H54 (cell line): ENCODE measurements at regions not wholly inside any gene's neighbourhood (a gene's known extent, or its start where the extent isn't known, plus 50 kb on each side); places are given as distances from the start of the nearest gene placed in this dataset.

Experiments used
- DNase-seq: peaks from one replicate; pipeline ENCODE4 v3.0.0; 2011; ENCODE audit warnings: low spot score, mixed read lengths; ENCODE audit not compliant: insufficient read length
- FAIRE-seq: peaks from 3 replicates; lab custom pipeline; 2011; peaks lifted over from hg19 to GRCh38; lab: Jason Lieb, UNC
- POLR2A ChIP-seq: IDR thresholded peaks from 2 replicates; pipeline ENCODE4 v1.6.1; 2011; ENCODE audit warnings: low read depth, mild to moderate bottlenecking, low read length

DNA sequence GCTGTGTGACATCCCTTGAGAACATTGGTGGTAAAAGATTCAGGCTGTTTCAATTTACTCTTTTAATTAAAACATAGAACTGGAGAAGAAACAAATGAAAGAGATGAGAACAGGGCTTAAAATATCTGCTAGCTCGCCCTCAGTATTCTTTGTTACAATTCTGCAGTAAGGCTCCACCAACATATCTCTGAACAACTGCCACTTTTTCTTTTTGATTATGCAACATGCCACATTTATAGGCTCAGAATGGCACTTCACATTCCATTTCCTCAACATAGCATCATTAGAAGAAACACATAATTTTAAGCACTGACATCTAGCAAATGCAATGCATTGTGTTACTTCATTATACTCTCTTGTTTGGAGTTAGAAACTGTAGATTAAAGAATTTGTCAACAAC is 1315.2 kb downstream of the LRFN5 start:
- TF ChIP-seq POLR2A, result no peak

GRCh38 chr14:42918615-42919014 is 1311.9 kb downstream of the LRFN5 start:
- no peak for FAIRE-seq
- no peak for DNase-seq
- TF ChIP-seq POLR2A, result no peak

More for the DNA sequence above, 1315.2 kb downstream of the LRFN5 start:
- no peak for DNase-seq
- no peak for FAIRE-seq

GRCh38 chr14:42911642-42912041 is 1305.0 kb downstream of the LRFN5 start:
- FAIRE-seq (no peak), DNase-seq (no peak)
- TF ChIP-seq POLR2A, result no peak

- no peak for TF ChIP-seq POLR2A
- FAIRE-seq (no peak), DNase-seq (no peak)
These were observed 1303.0 kb downstream of the LRFN5 start for GRCh38 chr14:42909659-42910058.

DNA sequence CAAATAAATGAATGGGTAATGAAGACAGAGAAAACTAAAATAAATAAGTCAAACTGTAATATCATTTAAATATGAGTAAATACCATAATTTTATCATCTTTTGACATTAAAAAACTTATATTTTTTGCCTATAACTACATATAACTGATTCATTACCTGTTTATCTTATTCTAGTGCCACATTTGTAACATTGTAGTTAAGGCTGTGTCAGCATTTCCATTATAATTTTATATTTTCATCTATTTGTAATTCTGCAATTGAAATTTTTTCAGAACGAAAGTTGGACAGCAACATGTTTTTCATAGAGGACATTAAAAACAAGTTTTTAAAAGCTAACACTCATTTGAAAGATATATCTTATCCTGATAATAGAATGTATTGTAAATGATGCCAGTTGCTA is 1286.5 kb downstream of the LRFN5 start:
- TF ChIP-seq POLR2A, result no peak
- FAIRE-seq (no peak), DNase-seq (no peak)

DNA sequence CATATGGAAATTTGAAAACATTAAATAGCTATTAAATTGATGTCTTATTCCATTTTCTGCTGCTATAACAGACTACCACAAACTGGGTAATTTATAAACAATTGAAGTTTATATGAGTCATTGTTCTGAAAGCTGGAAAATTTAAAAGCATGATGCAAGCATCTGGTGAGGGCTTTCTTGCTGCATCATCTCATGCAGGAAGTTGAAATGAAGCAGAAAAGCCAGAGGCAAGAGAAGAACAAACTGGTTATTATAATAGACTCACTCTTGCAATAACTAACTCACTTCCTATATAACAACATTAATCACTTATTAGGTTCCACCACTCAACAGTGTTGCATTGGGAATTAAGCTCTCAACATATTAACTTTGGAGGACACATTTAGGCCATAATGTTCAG is 1277.4 kb downstream of the LRFN5 start:
- DNase-seq (no peak), FAIRE-seq (no peak)
- TF ChIP-seq POLR2A, result no peak

GRCh38 chr14:42877716-42878115 is 1271.0 kb downstream of the LRFN5 start:
- DNase-seq (no peak), FAIRE-seq (no peak)
- TF ChIP-seq POLR2A, result no peak

DNA sequence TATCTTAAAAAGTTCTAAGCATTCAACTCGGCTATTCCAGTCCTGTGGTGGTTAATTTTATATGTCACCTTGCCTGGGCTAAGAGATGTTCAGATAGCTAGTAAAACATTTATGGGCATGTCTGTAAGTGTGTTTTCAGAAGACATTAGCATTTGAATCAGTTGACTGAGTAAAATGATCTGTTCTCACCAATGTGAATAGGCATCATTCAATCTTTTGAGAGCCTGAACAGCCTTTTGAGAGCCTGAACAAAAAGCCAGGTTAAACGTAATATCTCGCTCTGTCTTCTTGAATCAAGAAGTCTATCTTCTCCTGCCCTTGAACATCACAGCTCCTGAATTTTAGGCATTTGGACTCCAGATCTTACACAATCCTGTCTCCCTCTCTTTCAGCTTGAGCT is 1266.1 kb downstream of the LRFN5 start:
- TF ChIP-seq POLR2A, result no peak
- DNase-seq, result no peak
- FAIRE-seq, result no peak

DNA sequence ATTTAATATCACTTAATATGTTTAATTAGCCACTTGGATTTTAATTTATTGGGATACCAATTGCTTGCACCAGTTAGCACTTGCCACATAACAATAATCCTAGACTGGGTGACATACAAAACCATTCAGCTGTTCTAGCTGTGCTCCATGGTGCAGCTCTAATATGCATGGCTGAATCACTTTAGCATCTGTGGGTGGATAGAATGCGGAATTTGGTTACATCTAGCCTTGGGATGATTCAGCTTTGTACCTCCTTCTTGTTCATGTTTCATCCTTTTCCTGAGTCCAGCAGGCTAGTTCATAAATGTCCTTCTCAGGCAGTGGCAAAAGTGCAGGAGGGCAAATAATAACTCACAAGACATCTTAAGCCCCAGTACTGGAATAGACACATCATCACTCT is 1263.0 kb downstream of the LRFN5 start:
- no peak for TF ChIP-seq POLR2A
- no peak for DNase-seq
- no peak for FAIRE-seq

DNA sequence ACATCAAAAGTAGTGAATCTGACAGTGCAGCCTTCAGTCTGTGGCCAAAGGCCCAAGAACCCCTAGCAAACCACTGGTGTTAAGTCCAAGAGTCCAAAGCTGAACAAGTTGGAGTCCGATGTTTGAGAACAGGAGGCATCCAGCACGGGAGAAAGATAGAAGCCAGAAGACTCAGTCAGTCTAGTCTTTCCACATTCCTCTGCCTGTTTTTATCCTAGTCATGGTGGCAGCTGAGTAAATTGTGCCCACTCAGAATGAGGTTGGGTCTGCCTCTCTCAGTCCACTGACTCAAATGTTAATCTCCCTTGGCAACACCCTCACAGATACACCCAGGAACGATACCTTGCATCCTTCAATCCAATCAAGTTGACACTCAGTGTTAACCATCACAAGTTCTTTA is 1255.4 kb downstream of the LRFN5 start:
- DNase-seq (no peak), FAIRE-seq (no peak)
- no peak for TF ChIP-seq POLR2A

DNA sequence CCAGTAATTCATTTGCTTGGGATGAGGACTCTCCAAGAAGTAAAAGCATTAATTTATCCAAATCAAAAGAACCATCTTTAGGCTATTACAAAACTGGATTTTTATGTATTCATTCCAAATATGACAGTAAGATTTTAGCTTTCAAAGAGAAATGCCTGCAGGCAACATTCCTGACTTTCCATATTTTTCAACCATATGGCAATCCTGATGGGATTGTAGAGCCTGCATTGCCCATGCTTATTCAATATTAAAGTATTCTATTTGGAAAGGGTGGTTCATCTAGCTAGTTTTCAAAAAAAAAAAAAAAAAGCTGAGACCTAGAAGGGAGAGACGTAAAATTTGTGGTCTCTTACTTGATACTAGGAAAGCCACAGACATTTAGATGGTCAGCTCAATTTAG is 1253.7 kb downstream of the LRFN5 start:
- no peak for DNase-seq
- no peak for FAIRE-seq
- TF ChIP-seq POLR2A, result no peak

DNA sequence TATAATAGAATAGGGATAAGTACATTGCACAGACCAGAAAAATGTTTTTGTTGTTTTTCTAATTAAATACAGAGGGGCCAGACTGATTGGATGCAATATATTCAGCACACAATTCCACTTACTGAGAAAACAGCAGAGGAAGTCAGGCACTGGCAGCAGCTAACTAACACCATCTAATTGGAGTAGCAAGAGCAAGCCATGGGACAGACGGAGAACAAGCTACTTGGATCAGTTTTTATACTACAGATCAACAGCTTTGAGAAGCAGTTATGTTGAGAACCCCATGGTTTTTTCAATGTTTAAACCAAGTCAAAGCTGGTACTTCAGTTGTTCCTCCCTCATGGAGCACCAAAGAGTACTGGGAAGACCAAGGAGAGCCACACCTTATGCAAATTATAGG is 1249.4 kb downstream of the LRFN5 start:
- FAIRE-seq, result no peak
- TF ChIP-seq POLR2A, result no peak
- DNase-seq, result no peak

DNA sequence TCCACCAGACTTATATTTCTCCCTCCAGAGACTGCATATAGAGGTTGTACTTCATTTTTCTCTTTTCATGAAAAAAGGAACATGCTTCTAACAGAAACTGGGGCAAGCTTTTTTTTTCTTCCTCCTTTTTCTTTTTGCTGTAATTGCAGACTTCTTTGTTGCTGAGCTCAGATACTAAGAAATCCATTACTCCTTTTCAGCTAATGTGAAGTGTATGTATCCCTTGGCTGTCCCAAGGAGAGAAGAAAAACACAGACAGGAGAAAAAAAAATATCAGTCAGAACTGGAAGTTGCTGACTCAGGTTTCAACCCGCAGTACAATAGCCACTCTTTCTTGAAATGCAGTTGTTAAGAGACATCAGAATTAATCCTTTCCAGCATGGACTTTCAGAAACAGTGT is 1248.4 kb downstream of the LRFN5 start:
- TF ChIP-seq POLR2A, result no peak
- DNase-seq, result no peak
- FAIRE-seq, result no peak

- TF ChIP-seq POLR2A, result no peak
- FAIRE-seq (no peak), DNase-seq (no peak)
These were observed 1247.4 kb downstream of the LRFN5 start for GRCh38 chr14:42854061-42854460.

DNA sequence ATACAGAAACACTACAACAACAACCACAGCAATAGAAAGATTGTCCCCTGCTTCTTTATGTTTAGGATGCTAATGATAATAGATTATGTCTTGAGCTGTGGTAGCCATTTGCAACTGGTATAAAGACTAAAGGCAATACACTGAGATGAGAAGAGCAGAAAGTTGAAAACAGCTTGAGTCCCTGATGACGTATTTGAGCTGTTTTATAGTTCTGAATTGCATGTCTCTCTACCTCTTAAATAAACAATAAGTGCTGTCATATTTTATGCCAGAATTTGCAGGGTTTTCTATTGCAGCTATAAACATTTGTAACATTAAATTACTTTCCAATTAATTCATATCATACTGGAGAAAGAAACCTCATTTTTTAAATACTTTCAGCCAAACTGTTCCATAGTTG is 1242.0 kb downstream of the LRFN5 start:
- FAIRE-seq (no peak), DNase-seq (no peak)
- TF ChIP-seq POLR2A, result no peak

GRCh38 chr14:42814817-42815216 is 1208.1 kb downstream of the LRFN5 start:
- no peak for TF ChIP-seq POLR2A
- DNase-seq, result no peak
- FAIRE-seq, result no peak
